ENCODE measurements at regions not wholly inside any gene's neighbourhood (a gene's known extent, or its start where the extent isn't known, plus 50 kb on each side); places are given as distances from the start of the nearest gene placed in this dataset.

DNA sequence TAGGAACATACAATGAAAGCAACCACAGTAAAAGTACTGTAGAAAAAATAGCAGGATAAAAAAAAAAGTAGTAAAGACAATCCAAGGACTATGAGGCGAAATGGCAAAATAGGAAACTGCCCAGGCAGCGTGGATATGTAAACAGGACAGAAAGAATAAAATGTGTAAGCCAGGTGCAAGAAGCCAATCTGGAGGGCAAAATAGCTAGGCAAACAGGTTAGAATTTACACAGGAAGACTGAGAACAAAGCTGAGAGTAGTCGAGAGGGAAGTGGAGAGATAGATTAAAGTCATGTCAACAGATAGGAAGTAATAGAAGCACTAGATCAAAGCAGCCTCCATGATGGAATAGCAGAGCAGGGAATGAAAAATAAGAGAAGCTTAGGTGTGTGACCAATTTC lies 124.2 kb upstream of the B3GALT2 start:
- DNase-seq (ENCODE audit: low read depth in 3 of 3), result no peak

DNA sequence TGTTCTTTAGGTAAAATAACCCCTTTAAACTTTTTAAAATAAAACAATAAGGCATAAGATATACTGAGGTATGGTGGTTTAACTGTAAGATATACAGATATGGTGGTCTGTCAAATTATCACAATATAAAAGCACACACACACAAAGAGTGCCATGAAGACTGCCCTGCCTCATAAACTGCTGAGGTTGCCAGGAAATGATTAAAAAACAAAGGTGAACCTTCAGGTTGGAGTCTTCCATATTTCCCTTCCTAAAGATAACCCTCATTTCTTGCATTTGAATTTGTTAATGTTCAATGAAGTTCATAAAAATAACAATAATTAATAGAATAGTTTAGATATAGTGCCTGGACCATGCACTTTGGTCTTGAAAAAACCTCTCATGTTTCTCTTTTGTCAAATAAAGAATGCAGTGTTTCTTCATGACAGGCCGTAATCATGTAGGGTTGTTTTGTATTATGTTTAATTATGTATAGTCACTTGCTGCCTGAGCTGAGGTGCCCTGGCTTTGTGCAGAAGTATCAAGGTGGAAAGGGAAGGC lies 123.6 kb upstream of the B3GALT2 start:
- no peak for DNase-seq (ENCODE audit: low read depth in 3 of 3)

GRCh38 chr1:193308438-193308837 lies 122.0 kb upstream of the B3GALT2 start:
- DNase-seq (ENCODE audit: low read depth in 3 of 3), result no peak

DNA sequence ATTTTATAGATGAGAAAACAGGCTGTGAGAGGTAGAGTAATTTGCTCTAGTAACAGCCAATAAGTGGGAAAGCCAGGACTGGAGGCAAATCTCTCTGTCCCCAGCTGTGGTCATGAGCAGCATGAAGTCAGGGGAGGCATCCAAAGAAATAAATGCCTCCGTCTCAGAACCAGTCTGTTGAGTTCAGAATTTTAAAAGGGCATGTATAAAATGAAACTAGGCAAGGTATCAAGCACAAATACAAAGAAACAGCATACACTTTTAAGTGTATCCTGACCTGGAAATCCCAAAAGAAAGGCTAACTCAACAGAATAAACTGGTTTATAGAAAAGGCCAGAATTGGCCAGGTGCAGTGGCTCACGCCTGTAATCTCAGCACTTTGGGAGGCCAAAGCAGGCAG lies 120.0 kb upstream of the B3GALT2 start:
- no peak for DNase-seq (ENCODE audit: low read depth in 3 of 3)
